ENCODE measurements at regions not wholly inside any gene's neighbourhood (a gene's known extent, or its start where the extent isn't known, plus 50 kb on each side); places are given as distances from the start of the nearest gene placed in this dataset.

DNA sequence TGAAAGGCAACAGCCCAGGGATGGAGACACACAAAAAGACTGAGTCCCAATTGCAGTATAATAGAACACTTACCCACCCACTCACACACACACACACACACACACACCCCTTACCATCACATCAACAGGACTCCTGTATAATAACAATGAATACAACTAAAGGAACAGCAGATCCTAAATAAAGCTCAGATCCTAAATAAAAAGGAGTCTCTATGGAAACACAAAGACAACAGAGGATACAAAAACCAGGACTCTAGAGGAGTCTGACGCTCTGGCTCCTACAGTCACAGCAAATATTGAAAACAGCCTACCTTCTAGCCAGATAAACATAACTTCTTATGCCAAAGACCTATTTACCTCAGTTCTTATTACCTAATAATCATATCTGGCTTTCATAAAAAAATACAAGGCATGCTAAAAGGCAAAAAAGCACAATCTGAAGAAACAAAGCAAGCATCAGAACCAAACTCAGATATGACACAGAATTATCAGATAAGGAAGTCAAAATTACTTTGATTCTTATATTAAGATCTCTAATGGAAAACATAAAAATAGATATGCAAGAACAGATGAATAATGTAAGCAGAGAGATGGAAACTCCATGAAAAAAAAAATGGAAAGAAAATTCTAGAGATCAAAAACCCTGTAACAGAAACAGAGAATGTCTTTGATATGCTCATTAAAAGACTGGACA lies 134.9 kb downstream of the MMUT start:
- TF ChIP-seq CTCF (IDR thresholded peaks at IDR 0.05): no peak
- no peak for TF ChIP-seq POLR2A (IDR thresholded peaks at IDR 0.05)
